Endodermal cell (in vitro differentiated cells): ENCODE measurements at regions not wholly inside any gene's neighbourhood (a gene's known extent, or its start where the extent isn't known, plus 50 kb on each side); places are given as distances from the start of the nearest gene placed in this dataset.

Experiments used
- DNase-seq: peaks from one replicate; pipeline ENCODE4 v3.0.0-alpha.2; 2017
- H3K27ac ChIP-seq: 2 replicates; pipeline ENCODE4 v1.5.1; 2013; ENCODE audit warnings: mild to moderate bottlenecking, low read depth, low read length, moderate library complexity
- H3K27me3 ChIP-seq: 2 replicates; pipeline ENCODE4 v1.6.1; 2013; ENCODE audit warnings: mild to moderate bottlenecking, low read length, moderate library complexity; ENCODE audit not compliant: insufficient read depth, control insufficient read depth, poor library complexity, severe bottlenecking
- H3K36me3 ChIP-seq: 2 replicates; pipeline ENCODE4 v1.7.0; 2013; ENCODE audit warnings: mild to moderate bottlenecking, low read length, moderate library complexity; ENCODE audit not compliant: control insufficient read depth, insufficient read depth
- H3K4me1 ChIP-seq: one replicate; pipeline ENCODE4 v1.7.0; 2013; ENCODE audit warnings: low read length; ENCODE audit not compliant: control insufficient read depth, insufficient read depth
- H3K4me3 ChIP-seq: 2 replicates; pipeline ENCODE4 v1.5.1; 2013; ENCODE audit warnings: mild to moderate bottlenecking, low read length, moderate library complexity
- H3K9ac ChIP-seq: 2 replicates; pipeline ENCODE4 v1.6.1; 2013; ENCODE audit warnings: mild to moderate bottlenecking, low read length, moderate library complexity; ENCODE audit not compliant: poor library complexity, severe bottlenecking; ENCODE audit errors: extremely low read depth
- H3K9me3 ChIP-seq: 2 replicates; pipeline ENCODE4 v1.6.1; 2013; ENCODE audit warnings: mild to moderate bottlenecking, low read length, moderate library complexity; ENCODE audit not compliant: control insufficient read depth
- H3K27ac Mint-ChIP-seq: 2 replicates; pipeline ENCODE4 v1.8.0; 2020; ENCODE audit warnings: mixed read lengths
- H3K27me3 Mint-ChIP-seq: 2 replicates; pipeline ENCODE4 v1.8.0; 2021; ENCODE audit warnings: mild to moderate bottlenecking, mixed read lengths; ENCODE audit not compliant: insufficient read depth
- H3K36me3 Mint-ChIP-seq: 2 replicates; pipeline ENCODE4 v1.8.0; 2020; ENCODE audit warnings: low read depth, mixed read lengths
- H3K4me1 Mint-ChIP-seq: 2 replicates; pipeline ENCODE4 v1.8.0; 2020; ENCODE audit warnings: mixed read lengths
- H3K4me3 Mint-ChIP-seq: 2 replicates; pipeline ENCODE4 v1.8.0; 2020; ENCODE audit warnings: mild to moderate bottlenecking, moderate library complexity, mixed read lengths
- H3K9me3 Mint-ChIP-seq: 2 replicates; pipeline ENCODE4 v1.8.0; 2020; ENCODE audit warnings: mild to moderate bottlenecking, mixed read lengths
- WGBS, 2 experiments: methylation state at CpG; one replicate each; pipeline versions ENCODE4 v1.1.5 to v1.1.7; 2013; ENCODE audit warnings: missing lambda C conversion rate in 2 of 2, mixed read lengths in 1 of 2; ENCODE audit not compliant: insufficient coverage in 1 of 2, insufficient read length in 1 of 2; 5-methylcytosine and 5-hydroxymethylcytosine counted together
- TF ChIP-seq, protein P1 (sequence below): fragments of 200-600 bp; sonication (generic); conservative IDR thresholded peaks from 2 replicates; pipeline ENCODE4 v1.5.0; 2021; ENCODE audit warnings: antibody characterized with exemption, mild to moderate bottlenecking

DNA sequence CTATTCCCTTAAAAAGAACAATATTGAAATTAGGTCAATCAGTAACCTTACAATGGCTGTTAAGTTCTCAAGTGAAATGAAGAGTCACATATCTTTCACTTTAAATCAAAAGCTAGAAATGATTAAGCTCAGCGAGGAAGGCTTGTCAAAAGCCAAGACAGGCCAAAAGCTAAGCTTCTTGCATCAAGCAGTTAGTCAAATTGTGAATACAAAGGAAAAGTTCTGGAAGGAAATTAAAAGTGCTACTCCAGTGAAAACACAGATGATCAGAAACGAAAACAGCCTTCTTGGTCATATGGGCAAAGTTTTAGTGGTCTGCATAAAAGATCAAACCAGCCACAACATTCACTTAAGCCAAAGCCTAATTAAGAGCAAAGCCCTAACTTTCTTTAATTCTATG lies 402.6 kb upstream of the ZEB2 start:
- no peaks in the 10 kb centered on the region for H3K4me1 ChIP-seq
- Mint-ChIP-seq H3K36me3 (no peaks in the 10 kb centered on the region), H3K9me3 (no peaks in the 10 kb centered on the region), H3K4me3 (no peak overlapping the region), H3K4me1 (peaks cover 4% of the 10 kb centered on the region), H3K27ac (no peak overlapping the region), H3K27me3 (no peaks in the 10 kb centered on the region)
- TF ChIP-seq, protein P1, sequence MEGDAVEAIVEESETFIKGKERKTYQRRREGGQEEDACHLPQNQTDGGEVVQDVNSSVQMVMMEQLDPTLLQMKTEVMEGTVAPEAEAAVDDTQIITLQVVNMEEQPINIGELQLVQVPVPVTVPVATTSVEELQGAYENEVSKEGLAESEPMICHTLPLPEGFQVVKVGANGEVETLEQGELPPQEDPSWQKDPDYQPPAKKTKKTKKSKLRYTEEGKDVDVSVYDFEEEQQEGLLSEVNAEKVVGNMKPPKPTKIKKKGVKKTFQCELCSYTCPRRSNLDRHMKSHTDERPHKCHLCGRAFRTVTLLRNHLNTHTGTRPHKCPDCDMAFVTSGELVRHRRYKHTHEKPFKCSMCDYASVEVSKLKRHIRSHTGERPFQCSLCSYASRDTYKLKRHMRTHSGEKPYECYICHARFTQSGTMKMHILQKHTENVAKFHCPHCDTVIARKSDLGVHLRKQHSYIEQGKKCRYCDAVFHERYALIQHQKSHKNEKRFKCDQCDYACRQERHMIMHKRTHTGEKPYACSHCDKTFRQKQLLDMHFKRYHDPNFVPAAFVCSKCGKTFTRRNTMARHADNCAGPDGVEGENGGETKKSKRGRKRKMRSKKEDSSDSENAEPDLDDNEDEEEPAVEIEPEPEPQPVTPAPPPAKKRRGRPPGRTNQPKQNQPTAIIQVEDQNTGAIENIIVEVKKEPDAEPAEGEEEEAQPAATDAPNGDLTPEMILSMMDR = no peak
- H3K36me3 ChIP-seq = no peaks in the 10 kb centered on the region
- no peak overlapping the region for H3K27ac ChIP-seq
- no peak overlapping the region for H3K4me3 ChIP-seq
- DNase-seq = no peak
- no peaks in the 10 kb centered on the region for H3K27me3 ChIP-seq
- peaks cover 5% of the 10 kb centered on the region for H3K9me3 ChIP-seq
- H3K9ac ChIP-seq = no peak overlapping the region
- 80 to 89% methylated on average over 1 to 2 of the region's 2 CpGs for WGBS, 2 experiments

DNA sequence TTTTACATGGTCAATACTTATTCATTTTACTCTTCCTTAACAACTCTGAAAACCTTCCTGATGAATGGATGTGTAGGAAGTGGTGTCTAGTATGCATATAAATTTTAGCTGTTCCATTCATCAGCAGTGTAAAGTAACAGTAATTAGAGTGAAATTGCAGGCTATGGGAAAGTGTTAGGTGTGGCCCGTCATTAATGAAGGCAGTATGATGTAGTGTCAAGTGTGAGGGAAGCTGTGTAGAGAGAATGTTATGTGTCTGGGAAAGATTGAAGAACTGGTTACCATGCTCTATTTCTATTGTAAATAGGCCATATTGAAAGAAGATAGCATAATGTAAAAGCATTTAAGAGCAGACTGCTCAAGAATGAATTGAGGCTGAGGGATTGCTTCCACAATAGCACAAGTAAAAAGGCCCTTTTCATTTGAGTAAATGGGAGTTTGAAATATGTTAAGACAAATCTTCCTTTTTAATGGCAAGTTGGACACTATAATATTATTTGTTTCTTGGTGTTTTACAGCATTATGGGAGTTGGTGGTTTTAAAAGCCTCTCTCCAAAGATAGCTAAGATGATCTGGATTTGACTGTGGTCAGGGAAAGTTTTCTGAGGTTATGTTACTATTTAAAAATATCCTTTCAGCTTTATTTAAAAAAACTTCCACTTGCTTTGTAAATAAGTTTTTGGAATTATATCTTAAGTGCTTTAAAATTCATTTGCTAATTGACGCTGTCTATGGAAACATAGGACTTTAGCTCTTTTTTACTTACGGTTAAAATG lies 401.0 kb upstream of the ZEB2 start:
- Histone ChIP-seq H3K9me3 (peaks cover 5% of the 10 kb centered on the region), H3K9ac (no peak overlapping the region), H3K4me3 (no peak overlapping the region), H3K27ac (no peak overlapping the region), H3K27me3 (no peaks in the 10 kb centered on the region), H3K4me1 (no peaks in the 10 kb centered on the region), H3K36me3 (no peaks in the 10 kb centered on the region)
- H3K27me3 Mint-ChIP-seq = no peaks in the 10 kb centered on the region
- H3K27ac Mint-ChIP-seq = no peak overlapping the region
- peaks cover 4% of the 10 kb centered on the region for H3K4me1 Mint-ChIP-seq
- H3K4me3 Mint-ChIP-seq = no peak overlapping the region
- no peaks in the 10 kb centered on the region for H3K9me3 Mint-ChIP-seq
- H3K36me3 Mint-ChIP-seq = no peaks in the 10 kb centered on the region
- TF ChIP-seq, protein P1 = no peak
- no peak for DNase-seq
- WGBS, 2 experiments = 90 to 94% methylated on average over 2 to 3 of the region's 3 CpGs

DNA sequence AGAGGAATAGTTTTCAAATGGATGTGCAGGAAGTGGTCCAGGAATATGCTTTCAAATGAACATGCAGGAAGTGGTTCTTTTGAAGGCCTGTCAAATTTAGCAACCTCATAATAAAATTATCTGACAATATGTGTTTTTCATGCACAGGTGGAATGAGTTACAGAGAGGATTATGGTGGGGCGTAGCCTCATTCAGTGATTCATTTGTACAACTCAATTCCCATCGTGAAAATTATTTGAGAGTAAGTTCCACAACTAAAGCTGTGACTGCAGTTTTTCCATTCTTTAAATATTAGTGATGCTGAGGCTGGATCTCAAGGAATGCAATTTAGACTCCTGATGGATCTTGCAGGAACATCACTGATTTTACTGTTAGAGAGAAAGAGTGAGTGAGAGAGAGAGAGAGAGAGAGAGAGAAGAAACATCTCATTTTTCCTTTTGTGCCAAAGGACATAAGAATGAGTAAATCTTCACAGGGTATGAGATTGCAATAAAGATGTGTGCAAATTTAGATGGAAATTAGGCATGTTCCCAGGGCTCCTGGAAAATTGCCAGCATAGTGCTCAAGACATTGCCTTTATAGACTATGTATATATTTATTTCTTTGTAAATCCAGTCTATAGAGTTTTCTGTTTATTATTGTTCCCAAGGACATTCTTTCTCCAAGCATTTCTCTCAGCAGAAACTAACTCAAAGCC lies 394.9 kb upstream of the ZEB2 start:
- no peaks in the 10 kb centered on the region for H3K9me3 ChIP-seq
- no peaks in the 10 kb centered on the region for H3K27me3 ChIP-seq
- H3K36me3 Mint-ChIP-seq = no peaks in the 10 kb centered on the region
- H3K4me3 ChIP-seq = no peak overlapping the region
- H3K27ac ChIP-seq = no peak overlapping the region
- no peaks in the 10 kb centered on the region for H3K36me3 ChIP-seq
- H3K4me1 ChIP-seq = no peaks in the 10 kb centered on the region
- no peak overlapping the region for H3K9ac ChIP-seq
- no peak overlapping the region for H3K4me3 Mint-ChIP-seq
- H3K4me1 Mint-ChIP-seq = no peaks in the 10 kb centered on the region
- no peak overlapping the region for H3K27ac Mint-ChIP-seq
- no peak for DNase-seq
- H3K9me3 Mint-ChIP-seq = no peaks in the 10 kb centered on the region
- WGBS, 2 experiments = 81% methylated on average over 2 of the region's 2 CpGs; no CpG with 5 or more reads in 1 of the 2 experiments
- no peaks in the 10 kb centered on the region for H3K27me3 Mint-ChIP-seq
- TF ChIP-seq, protein P1 = no peak
